22Rv1 (cell line): ENCODE measurements at regions not wholly inside any gene's neighbourhood (a gene's known extent, or its start where the extent isn't known, plus 50 kb on each side); places are given as distances from the start of the nearest gene placed in this dataset.

ENCODE experiments used
- CTCF ChIP-seq: fragments of 450-650 bp; IDR thresholded peaks from 2 replicates; pipeline ENCODE4 v1.5.1; 2017; ENCODE audit warnings: mild to moderate bottlenecking
- ZFX ChIP-seq: fragments of 450-650 bp; IDR thresholded peaks from 2 replicates; pipeline ENCODE4 v1.6.1; 2017; ENCODE audit warnings: antibody characterized with exemption, borderline replicate concordance

- no peak for TF ChIP-seq CTCF
- TF ChIP-seq ZFX: no peak
These were observed 129.4 kb upstream of the TMEM45B start for GRCh38 chr11:129686269-129686668.
